Stimulated activated CD4-positive, alpha-beta T cell treated with anti-CD3 and anti-CD28 coated beads, TNF-alpha, amount 100 ng/mL, for 48 hours (primary cell): ENCODE measurements at regions not wholly inside any gene's neighbourhood (a gene's known extent, or its start where the extent isn't known, plus 50 kb on each side); places are given as distances from the start of the nearest gene placed in this dataset.
"Not testable (repeated sequence)": the region's sequence is repeated elsewhere in the genome, so short reads cannot be mapped to it uniquely, and the experiment has no call there.

Experiments used
- DNase-seq, 3 donors: peaks; one replicate each; pipeline ENCODE4 v3.0.0-alpha.2; 2020; ENCODE audit warnings: low read depth in 3 of 3

DNA sequence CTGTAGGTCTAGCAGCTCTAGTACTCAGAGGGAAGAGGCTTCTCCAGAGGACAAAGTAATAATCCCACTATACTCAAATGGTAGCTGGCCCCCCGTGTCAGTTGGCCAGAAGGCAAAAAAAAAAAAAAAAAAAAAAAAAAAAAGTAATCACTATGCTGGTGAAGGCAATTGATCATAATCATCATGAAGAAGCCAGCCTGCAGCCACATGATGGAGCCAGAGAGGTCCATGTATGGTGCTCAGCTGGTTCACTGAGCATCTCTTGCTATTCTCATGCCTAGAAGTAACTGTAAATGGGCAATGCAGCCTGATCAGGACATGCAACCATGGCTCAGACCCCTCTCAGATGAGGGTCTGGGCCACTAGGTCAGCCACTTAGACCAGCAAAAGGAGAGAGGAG lies 378.8 kb downstream of the MED13L start:
- no peak for DNase-seq

DNA sequence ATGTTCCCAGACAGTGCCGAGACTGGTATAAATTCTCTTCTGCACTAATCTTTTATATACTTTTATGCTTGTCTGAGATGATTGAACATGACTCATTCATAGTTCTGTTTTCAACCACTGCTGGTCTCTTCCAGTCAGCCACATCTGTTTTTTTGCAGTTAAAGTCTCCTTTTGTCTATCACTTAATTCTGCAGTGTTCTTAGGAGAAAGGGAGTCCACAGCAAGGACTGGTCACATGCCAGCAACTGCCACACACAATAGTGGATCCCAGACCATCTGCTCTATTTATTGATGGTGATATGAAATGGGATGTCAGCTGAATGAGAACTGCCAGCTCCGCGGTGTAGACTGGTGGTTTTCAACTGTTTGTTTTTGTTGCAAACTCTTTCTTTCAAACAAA lies 379.8 kb downstream of the MED13L start:
- DNase-seq, result no peak

- no peak for DNase-seq
Observed at GRCh38 chr12:115895247-115895646, 382.2 kb downstream of the MED13L start.

DNA sequence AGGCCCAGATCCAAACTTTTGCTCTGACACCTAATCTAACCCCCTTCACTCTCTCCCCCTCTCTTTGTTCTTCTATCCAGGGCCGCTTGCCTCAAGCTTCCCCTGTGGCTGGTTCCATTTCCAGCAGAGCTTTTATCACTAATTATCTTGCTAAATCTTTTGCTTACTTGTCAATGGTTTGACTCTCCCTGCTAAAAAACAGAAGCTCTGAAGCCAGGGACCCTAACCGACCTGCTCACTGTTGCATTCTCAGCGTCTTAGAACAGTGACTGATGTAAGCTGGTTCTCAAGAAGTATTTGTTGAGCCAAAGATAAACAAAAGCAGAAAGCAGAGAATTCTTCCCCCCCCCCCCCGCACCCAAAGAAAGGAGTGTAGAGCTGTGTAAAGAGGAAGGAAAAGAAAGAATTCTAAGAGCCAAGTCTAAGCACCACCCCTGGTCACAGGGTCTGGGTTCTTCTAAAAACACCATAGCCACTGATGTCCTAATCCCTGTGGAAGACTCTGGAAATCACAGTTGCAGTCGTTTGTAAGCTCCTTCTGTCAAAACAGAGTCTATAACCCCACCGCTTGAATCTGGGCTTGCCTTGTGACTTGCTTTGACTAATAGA lies 385.8 kb downstream of the MED13L start:
- no peak for DNase-seq

GRCh38 chr12:115886666-115887065 lies 390.8 kb downstream of the MED13L start:
- DNase-seq, result no peak

DNA sequence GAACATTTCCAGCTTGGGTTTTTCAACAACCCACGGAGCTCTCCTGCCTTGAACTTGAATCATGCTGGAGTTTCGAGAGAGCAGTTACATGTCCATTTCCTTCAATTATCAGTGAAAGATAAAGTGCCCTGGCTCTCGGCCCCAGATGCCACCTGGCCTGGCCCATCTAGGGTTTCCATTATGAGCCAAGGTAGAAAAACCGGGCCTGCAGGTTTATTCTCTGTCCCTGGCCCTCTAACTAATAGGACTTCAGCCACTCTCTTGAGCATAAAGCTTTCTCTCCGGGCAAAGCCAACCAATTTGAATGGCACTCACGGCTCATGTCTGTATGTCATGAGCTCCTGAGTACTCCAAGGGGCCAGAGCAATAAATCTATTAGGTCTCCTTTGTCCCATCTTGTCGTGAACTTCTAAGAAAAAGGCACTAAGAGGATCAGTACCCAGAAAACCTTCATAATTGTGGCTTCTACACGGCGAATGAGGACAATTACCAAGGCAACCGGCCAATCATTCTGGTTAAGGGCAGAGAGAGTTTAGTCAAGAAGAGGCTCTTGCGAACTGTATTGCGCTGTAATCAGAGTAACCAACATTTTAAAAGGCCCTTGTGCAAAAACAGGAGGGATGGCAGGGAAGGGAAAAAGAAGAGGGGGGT lies 392.3 kb downstream of the MED13L start:
- no peak for DNase-seq

DNA sequence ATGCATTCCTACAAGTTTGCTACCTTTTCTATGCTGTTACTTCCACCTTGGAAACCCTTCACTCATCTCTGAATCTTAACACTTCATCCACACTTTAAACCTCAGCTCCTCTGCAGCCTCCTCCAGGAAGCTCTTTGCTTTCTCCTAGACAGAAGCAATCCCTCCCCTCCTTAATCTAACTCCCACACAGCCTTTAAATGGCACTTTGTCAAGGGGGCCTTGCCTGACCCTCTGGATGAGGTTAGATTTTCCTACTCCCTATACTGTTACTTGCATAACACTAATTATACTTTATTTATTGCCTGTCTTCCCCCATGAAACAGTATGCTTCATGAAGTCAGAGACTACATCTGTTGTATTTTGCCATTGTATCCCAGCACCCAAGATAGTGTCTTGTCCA lies 394.6 kb downstream of the MED13L start:
- DNase-seq, result no peak

DNA sequence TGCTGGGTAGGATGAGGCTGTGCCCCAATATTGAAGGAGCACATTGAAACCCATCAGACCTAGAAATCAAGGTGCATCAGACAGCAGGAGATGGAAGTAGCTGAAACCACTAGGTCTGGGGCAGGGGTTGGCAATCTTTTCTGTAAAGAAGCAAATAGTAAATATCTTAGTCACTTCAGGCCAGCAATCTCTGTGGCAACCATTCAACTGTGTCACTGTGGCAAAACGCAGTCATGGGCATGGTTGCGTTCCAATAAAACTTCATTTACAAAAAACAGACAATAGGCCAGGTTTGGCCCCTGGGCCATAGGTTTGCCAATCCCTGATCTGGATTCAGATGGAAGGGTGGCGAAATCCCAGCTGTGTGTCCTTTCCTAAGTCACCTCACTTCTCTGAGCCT lies 397.3 kb downstream of the MED13L start:
- DNase-seq, result no peak

DNA sequence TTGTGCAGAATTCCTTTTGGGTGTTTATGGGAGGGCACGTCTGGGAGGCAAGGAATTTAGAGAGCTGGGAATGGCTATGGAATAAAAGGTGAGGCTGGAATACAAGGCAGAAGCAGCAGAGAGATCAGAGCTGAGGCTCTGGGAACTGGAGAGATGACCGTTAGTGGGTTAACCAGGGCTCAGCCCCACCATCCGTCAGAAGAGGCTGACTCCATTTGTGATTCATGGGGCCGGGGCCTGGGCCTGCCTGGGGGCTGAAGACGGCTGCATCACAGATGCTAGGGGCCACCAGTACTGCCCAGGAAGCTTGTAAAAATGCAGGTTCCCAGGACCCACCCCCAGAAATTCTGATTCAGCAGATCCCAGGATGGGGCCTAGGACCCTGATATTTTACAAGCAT lies 398.1 kb downstream of the MED13L start:
- no peak for DNase-seq

GRCh38 chr12:115873451-115874082 lies 403.9 kb downstream of the MED13L start:
- DNase-seq, result no peak

DNA sequence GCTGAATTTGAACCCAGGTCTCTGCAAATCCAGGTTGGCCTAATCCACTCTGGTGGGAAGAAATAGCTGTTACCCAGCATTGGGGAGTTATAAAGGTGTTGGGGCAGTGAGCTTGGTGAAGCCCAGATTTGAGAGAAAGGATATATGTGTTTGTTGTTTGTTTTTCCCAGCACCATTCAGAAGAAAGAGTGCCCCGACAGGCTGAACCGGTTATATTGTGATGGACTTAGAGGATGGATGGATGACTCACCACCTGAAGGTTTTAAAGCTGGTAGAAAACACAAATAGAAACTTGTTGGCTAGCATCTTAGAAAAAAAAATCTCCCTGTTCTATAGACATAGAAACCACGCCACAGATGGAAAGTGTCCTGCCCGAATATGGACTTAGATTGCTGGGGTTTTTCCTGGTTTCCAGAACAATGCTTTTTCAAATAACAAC lies 404.6 kb downstream of the MED13L start:
- no peak for DNase-seq

DNA sequence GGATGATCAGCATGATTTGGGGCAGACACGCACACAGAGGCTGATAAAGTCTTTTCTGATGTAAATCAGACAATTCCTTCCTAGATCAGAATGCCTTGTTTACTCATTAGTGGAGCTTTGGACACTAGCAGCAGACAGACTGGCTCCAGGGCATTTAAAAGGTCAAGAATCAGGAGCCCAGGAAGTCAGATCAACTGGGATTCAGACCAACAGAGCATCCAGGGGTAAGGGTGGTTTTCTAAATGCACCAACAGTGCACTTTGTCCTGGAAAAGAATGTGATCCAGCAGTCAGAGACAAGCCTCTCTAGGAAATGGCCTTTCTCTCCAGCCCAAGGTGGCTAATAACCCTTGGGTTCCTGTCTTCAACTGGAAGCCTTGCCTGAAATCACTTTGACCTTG lies 405.3 kb downstream of the MED13L start:
- DNase-seq, result no peak

- no peak for DNase-seq
Observed at GRCh38 chr12:115871714-115872113, 405.8 kb downstream of the MED13L start.

- no peak for DNase-seq
Observed at GRCh38 chr12:115870510-115870909, 407.0 kb downstream of the MED13L start.

DNA sequence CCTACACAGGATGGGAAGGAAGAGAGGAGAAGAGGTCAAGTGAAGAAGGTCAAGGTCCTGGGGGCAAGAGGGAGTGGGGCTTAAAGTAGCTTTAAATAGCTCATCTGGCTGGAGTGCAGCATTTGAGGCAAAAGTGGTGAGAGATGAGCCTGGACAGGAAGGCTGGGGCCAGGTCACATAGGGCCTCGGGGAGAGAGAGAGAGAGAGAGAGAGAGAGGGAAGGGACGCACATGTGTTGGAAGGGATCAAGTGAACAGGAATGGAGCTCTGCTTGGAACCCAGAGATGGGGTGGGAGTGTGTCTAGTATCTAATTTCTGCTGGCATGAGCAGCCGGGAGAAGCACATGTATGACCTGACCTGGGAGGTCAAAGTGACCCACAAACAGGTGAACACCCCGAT lies 407.5 kb downstream of the MED13L start:
- DNase-seq, result no peak

GRCh38 chr12:115869604-115870003 lies 407.9 kb downstream of the MED13L start:
- no peak for DNase-seq

DNA sequence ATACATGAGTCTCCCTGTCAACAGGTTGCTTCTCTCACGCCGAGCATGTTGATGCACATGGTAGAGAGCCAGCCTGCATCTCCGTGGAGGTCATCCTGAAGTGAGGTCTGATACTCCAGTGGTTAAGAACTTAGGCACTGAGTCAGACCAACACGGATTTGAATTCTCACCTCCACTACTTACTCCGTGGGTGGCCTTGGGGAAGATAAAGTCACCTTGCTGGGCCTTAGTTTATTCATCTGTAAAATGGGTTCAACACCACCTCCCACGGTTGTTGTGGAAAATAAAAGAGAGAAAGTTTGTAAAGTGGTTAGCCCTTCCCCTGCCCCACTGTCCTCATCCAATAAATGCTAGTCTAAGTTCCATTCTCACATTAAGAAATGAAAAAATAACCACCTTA lies 408.9 kb downstream of the MED13L start:
- no peak for DNase-seq

GRCh38 chr12:115867854-115868253 lies 409.6 kb downstream of the MED13L start:
- no peak for DNase-seq

GRCh38 chr12:115866909-115867525 lies 410.5 kb downstream of the MED13L start:
- DNase-seq, result no peak

DNA sequence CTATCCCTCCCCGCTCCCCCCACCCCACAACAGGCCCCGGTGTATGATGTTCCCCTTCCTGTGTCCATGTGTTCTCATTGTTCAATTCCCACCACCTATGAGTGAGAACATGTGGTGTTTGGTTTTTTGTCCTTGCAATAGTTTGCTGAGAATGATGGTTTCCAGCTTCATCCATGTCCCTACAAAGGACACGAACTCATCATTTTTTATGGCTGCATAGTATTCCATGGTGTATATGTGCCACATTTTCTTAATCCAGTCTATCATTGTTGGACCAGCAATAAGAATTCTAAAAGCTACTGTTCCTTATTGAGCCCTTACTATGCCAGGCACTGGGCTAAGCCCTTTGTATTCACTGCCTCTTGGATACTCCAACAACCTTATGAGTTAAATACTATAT lies 411.2 kb downstream of the MED13L start:
- not testable (repeated sequence) for DNase-seq

- DNase-seq, result no peak
Observed at GRCh38 chr12:115864396-115864795, 413.1 kb downstream of the MED13L start.

DNA sequence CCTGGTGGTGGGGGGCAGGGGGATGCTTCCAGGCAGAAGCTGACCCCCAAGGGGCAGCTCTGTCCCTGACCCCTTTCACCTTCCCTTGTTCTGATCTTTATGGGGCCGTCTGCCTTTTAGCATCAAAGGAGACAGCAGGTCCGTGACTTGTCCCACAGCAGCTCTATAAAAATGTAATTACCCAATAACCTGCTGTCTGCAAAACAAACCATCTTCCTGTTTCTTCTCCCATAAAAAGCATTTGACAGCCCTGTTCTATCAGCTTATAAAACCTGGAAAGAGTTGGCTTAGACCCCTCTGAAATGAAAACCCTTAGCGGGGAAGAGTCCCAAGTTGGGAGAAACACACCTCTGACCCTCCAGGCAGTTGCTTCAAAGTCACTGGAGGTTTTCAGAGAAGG lies 416.9 kb downstream of the MED13L start:
- no peak for DNase-seq

GRCh38 chr12:115859231-115859630 lies 418.3 kb downstream of the MED13L start:
- no peak for DNase-seq
